ENCODE measurements at regions not wholly inside any gene's neighbourhood (a gene's known extent, or its start where the extent isn't known, plus 50 kb on each side); places are given as distances from the start of the nearest gene placed in this dataset.

- no peak overlapping the region for H3K4me2 ChIP-seq (ENCODE audit: insufficient read depth in 1 of 2, low read depth in 2 of 2, low read length in 2 of 2)
- DNase-seq (ENCODE audit: low read depth in 1 of 2, low spot score in 2 of 2) (no peak), FAIRE-seq (no peak)
- TF ChIP-seq SIX5 (IDR thresholded peaks at IDR 0.05; ENCODE audit: low read depth, low read length) (no peak), TCF12 (IDR thresholded peaks at IDR 0.05; ENCODE audit: low read depth, low read length) (no peak), CTCF (IDR thresholded peaks at IDR 0.05; ENCODE audit: control extremely low read depth in 1 of 3, insufficient read depth in 1 of 3, low read depth in 1 of 3, low read length in 3 of 3) (no peak), YY1 (IDR thresholded peaks at IDR 0.05; ENCODE audit: low read depth, low read length) (no peak), ATF2 (IDR thresholded peaks at IDR 0.05; ENCODE audit: low read length) (no peak), NANOG (IDR thresholded peaks at IDR 0.05; ENCODE audit: insufficient read depth, low read depth, low read length, poor library complexity, severe bottlenecking) (no peak), EZH2 (IDR thresholded peaks at IDR 0.05; ENCODE audit: low read depth, low read length, severe bottlenecking) (no peak), ZNF274 (IDR thresholded peaks at IDR 0.05; ENCODE audit: borderline replicate concordance, extremely low read depth, low read length) (no peak)
- no peak overlapping the region for H4K8ac ChIP-seq (ENCODE audit: extremely low read depth, insufficient read depth, low read length)
- no peak overlapping the region for H2BK120ac ChIP-seq (replicated peaks; ENCODE audit: low read depth, low read length)
- no peak overlapping the region for H2BK15ac ChIP-seq (ENCODE audit: low read length)
- no peaks in the 10 kb centered on the region for H4K20me1 ChIP-seq (replicated peaks in 1 of 2; ENCODE audit: control insufficient read depth in 1 of 2, insufficient read depth in 2 of 2, low read length in 2 of 2)
- no peak overlapping the region for H3K14ac ChIP-seq (ENCODE audit: insufficient read length)
- H3K18ac ChIP-seq (ENCODE audit: extremely low read depth, low read length) = no peak overlapping the region
- no peaks in the 10 kb centered on the region for H3K23me2 ChIP-seq (ENCODE audit: low read depth, low read length)
- H2BK5ac ChIP-seq (ENCODE audit: low read depth, low read length) = no peak overlapping the region
- no peak overlapping the region for H3K56ac ChIP-seq (replicated peaks; ENCODE audit: insufficient read length, low read depth, low read length)
- POLR2A ChIA-PET (ENCODE audit: partially characterized antibody) = no interaction called here
- no peak overlapping the region for H2BK20ac ChIP-seq (ENCODE audit: low read length)
- no peak overlapping the region for H2AFZ ChIP-seq (ENCODE audit: low read length)
- H3K79me2 ChIP-seq (ENCODE audit: control insufficient read depth in 1 of 2, insufficient read depth in 2 of 2, low read length in 2 of 2) = no peaks in the 10 kb centered on the region
- H3K36me3 ChIP-seq (ENCODE audit: control insufficient read depth in 2 of 4, insufficient read depth in 4 of 4, low read length in 3 of 4) = no peaks in the 10 kb centered on the region
- no peak overlapping the region for H2BK12ac ChIP-seq (ENCODE audit: low read depth, low read length)
- H3K27ac ChIP-seq (ENCODE audit: low read depth, low read length) = no peak overlapping the region
- H3K27me3 ChIP-seq (replicated peaks in 1 of 4; ENCODE audit: control insufficient read depth in 3 of 4, extremely low read depth in 1 of 4, insufficient read depth in 3 of 4, low read length in 3 of 4) = no peaks in the 10 kb centered on the region
- H3K9ac ChIP-seq (replicated peaks in 1 of 4; ENCODE audit: extremely low read depth in 1 of 4, low read depth in 3 of 4, low read length in 3 of 4) = no peak overlapping the region
- no peaks in the 10 kb centered on the region for H3K4me1 ChIP-seq (replicated peaks in 1 of 4; ENCODE audit: control insufficient read depth in 3 of 4, insufficient read depth in 4 of 4, low read length in 3 of 4)
- no peak overlapping the region for H3K4me3 ChIP-seq (ENCODE audit: extremely low read depth in 1 of 4, insufficient read depth in 2 of 4, low read depth in 3 of 4, low read length in 4 of 4)
- H4K91ac ChIP-seq (replicated peaks; ENCODE audit: insufficient read length, low read length) = no peak overlapping the region
- H3K79me1 ChIP-seq (ENCODE audit: low read depth, low read length) = no peaks in the 10 kb centered on the region
- 86% methylated on average over 3 of the region's 3 CpGs; no CpG with 5 or more reads in 1 of the 2 experiments for WGBS, 2 experiments (ENCODE audit: extremely low coverage in 1 of 2, insufficient coverage in 1 of 2, insufficient read length in 1 of 2, insufficient replicate concordance in 2 of 2, low coverage in 1 of 2, low lambda C conversion rate in 2 of 2, missing lambda C conversion rate in 1 of 2)
- peaks cover 0 to 3% of the 10 kb centered on the region in 2 experiments; a peak in 1 of 4 replicates for H3K9me3 ChIP-seq (ENCODE audit: insufficient read depth in 2 of 2, low read depth in 1 of 2, low read length in 1 of 2)
- H4K5ac ChIP-seq (ENCODE audit: insufficient read length, low read depth, low read length) = no peak overlapping the region
- H3K23ac ChIP-seq (ENCODE audit: insufficient read length) = no peak overlapping the region
- no peak overlapping the region for H3K4ac ChIP-seq (replicated peaks; ENCODE audit: insufficient read length, low read depth, low read length)
- H2AK5ac ChIP-seq (ENCODE audit: low read depth, low read length) = no peak overlapping the region
- CTCF ChIA-PET (ENCODE audit: partially characterized antibody) = no interaction called here
Measured at GRCh38 chr4:38452542-38452941, 211.5 kb upstream of the KLF3 start.
